Lower lobe of right lung (tissue), 2 donors: ENCODE measurements at regions not wholly inside any gene's neighbourhood (a gene's known extent, or its start where the extent isn't known, plus 50 kb on each side); places are given as distances from the start of the nearest gene placed in this dataset.
A peak's percentile ranks its signal among the peaks of the same experiment; 100 is the strongest.

Source experiments
- ATAC-seq, 2 donors: fragments of 200-7000 bp; cut with Tn5 transposase; one replicate each; pipeline ENCODE4 v1.9.1; 2020 to 2022; ENCODE audit warnings: mild to moderate bottlenecking in 2 of 2, moderate library complexity in 2 of 2
- DNase-seq: peaks from one replicate; pipeline ENCODE4 v3.0.0-alpha.2; 2020
- H3K27ac ChIP-seq: fragments of 200-600 bp; one replicate; pipeline ENCODE4 v1.8.0; 2022
- H3K27me3 ChIP-seq: fragments of 200-600 bp; one replicate; pipeline ENCODE4 v1.8.0; 2022; ENCODE audit warnings: low read depth
- H3K36me3 ChIP-seq: fragments of 200-600 bp; one replicate; pipeline ENCODE4 v1.8.0; 2022; ENCODE audit warnings: mild to moderate bottlenecking
- H3K4me1 ChIP-seq: fragments of 200-600 bp; one replicate; pipeline ENCODE4 v1.8.0; 2022
- H3K4me3 ChIP-seq: fragments of 200-600 bp; one replicate; pipeline ENCODE4 v1.8.0; 2022; ENCODE audit warnings: mild to moderate bottlenecking
- H3K9me3 ChIP-seq: fragments of 200-600 bp; one replicate; pipeline ENCODE4 v1.8.0; 2022
- intact Hi-C: fragments of 100-400 bp; cut with DNase I; formaldehyde crosslinking; loops from one replicate; pipeline ENCODE4 v1.11.0; 2022
- TF ChIP-seq, protein P1 (sequence below): fragments of 200-600 bp; IDR thresholded peaks from one replicate; pipeline ENCODE4 v1.8.0; 2022; ENCODE audit warnings: antibody characterized with exemption, mild to moderate bottlenecking
- donor health status: DM: no; HTN: yes; CAD: no; lungs with severe emphysema.

DNA sequence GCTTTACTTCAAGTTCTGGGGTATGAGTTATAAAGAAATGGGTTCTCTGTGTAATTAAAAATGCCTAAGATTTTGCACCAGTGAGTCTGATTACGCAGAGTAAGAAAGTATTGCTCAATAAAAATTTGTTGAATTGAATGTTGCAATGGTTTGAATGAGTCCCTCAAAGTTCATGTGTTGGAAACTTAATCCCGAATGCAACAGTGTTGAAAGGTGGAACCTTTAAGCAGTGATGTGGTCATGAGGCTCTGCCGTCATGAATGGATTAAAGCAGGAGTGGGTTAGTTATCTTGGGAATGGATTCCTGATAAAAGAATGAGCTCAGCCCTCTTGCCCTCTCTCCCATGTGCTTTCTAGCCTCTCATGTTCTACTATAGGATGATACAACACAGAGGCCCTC is 52.6 kb upstream of the SESN3 start:
- TF ChIP-seq, protein P1, sequence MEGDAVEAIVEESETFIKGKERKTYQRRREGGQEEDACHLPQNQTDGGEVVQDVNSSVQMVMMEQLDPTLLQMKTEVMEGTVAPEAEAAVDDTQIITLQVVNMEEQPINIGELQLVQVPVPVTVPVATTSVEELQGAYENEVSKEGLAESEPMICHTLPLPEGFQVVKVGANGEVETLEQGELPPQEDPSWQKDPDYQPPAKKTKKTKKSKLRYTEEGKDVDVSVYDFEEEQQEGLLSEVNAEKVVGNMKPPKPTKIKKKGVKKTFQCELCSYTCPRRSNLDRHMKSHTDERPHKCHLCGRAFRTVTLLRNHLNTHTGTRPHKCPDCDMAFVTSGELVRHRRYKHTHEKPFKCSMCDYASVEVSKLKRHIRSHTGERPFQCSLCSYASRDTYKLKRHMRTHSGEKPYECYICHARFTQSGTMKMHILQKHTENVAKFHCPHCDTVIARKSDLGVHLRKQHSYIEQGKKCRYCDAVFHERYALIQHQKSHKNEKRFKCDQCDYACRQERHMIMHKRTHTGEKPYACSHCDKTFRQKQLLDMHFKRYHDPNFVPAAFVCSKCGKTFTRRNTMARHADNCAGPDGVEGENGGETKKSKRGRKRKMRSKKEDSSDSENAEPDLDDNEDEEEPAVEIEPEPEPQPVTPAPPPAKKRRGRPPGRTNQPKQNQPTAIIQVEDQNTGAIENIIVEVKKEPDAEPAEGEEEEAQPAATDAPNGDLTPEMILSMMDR = no peak
- no peak for DNase-seq
- Histone ChIP-seq H3K9me3 (no peaks in the 10 kb centered on the region), H3K36me3 (no peaks in the 10 kb centered on the region), H3K4me1 (peaks cover 8% of the 10 kb centered on the region), H3K27me3 (no peaks in the 10 kb centered on the region), H3K27ac (no peak overlapping the region), H3K4me3 (no peak overlapping the region)
- intact Hi-C loops = no loop called here
- peak; percentile 19 to 37 for ATAC-seq

DNA sequence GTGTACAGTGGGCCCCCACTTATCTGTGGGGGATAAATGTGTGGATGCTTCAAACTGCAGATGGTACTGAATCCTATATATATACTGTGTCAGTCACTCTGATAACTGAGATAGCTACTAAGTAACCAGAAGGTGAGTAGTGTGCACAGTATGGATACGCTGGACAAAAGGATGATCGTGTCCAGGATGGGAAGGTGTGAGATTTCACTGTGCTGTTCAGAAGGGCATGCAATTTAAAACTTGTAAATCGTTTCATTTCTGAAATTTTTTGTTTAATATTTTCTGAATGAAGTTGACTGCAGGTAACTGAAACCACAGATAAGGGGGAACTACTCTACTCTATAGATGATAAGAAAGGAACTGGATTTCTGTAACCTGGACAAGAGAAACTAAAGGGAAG is 52.1 kb upstream of the SESN3 start:
- H3K4me1 ChIP-seq = peaks cover 8% of the 10 kb centered on the region
- no peaks in the 10 kb centered on the region for H3K27me3 ChIP-seq
- no peaks in the 10 kb centered on the region for H3K9me3 ChIP-seq
- ATAC-seq (no peak), DNase-seq (no peak)
- TF ChIP-seq, protein P1 = no peak
- no peaks in the 10 kb centered on the region for H3K36me3 ChIP-seq
- intact Hi-C loops = no loop called here
- no peak overlapping the region for H3K4me3 ChIP-seq
- H3K27ac ChIP-seq = no peak overlapping the region

DNA sequence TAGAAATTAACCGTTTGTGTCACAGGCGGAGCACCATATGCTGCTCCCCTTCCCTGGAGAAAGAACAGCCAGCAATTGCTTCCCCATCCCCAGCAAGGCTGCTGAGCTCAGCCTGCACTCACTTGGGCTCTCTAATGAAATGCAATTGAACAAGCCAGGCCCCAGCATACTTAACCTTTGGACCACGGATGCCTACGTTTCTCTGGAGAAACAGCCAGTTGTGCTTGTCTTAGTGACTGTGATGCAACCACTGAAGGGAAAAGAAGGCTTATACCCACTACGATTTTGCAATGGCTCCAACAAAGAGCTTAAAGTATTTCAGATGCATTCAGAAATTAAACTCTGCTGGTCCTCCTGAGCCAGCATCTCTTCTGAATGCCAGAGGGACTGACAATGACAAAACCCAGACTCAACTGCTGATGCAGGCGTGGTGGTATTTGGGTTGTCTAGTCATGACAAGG is 51.3 kb upstream of the SESN3 start:
- no peak overlapping the region for H3K4me3 ChIP-seq
- intact Hi-C loops = no loop called here
- no peaks in the 10 kb centered on the region for H3K36me3 ChIP-seq
- no peaks in the 10 kb centered on the region for H3K27me3 ChIP-seq
- TF ChIP-seq, protein P1 = no peak
- H3K4me1 ChIP-seq = peaks cover 8% of the 10 kb centered on the region
- ATAC-seq (peak; percentile 41 to 53), DNase-seq (no peak)
- H3K27ac ChIP-seq = no peak overlapping the region
- H3K9me3 ChIP-seq = no peaks in the 10 kb centered on the region
